KMS-11 (cell line): ENCODE measurements at regions not wholly inside any gene's neighbourhood (a gene's known extent, or its start where the extent isn't known, plus 50 kb on each side); places are given as distances from the start of the nearest gene placed in this dataset.
A peak's percentile ranks its signal among the peaks of the same experiment; 100 is the strongest.

Source experiments
- H2AFZ ChIP-seq: fragments of 200-600 bp; sonication (generic); 2 replicates; pipeline ENCODE4 v1.6.1; 2016; ENCODE audit warnings: antibody characterized with exemption, mixed run types, low read depth
- H3K27ac ChIP-seq: fragments of 200-600 bp; sonication (generic); 2 replicates; pipeline ENCODE4 v1.6.1; 2016; ENCODE audit warnings: mild to moderate bottlenecking, mixed run types
- H3K27me3 ChIP-seq: fragments of 200-600 bp; sonication (generic); 2 replicates; pipeline ENCODE4 v1.6.1; 2017; ENCODE audit warnings: mild to moderate bottlenecking, low read depth, mixed run types, moderate library complexity; ENCODE audit not compliant: insufficient read depth
- H3K36me3 ChIP-seq: fragments of 200-600 bp; sonication (generic); 2 replicates; pipeline ENCODE4 v1.6.1; 2017; ENCODE audit warnings: mild to moderate bottlenecking, mixed run types; ENCODE audit not compliant: insufficient read depth
- H3K4me1 ChIP-seq: fragments of 200-600 bp; sonication (generic); 2 replicates; pipeline ENCODE4 v1.6.1; 2016; ENCODE audit warnings: mild to moderate bottlenecking, low read depth, mixed run types; ENCODE audit not compliant: poor library complexity, severe bottlenecking
- H3K4me2 ChIP-seq: fragments of 200-600 bp; sonication (generic); 2 replicates; pipeline ENCODE4 v1.7.0; 2016; ENCODE audit warnings: mild to moderate bottlenecking, mixed run types
- H3K4me3 ChIP-seq: fragments of 200-600 bp; sonication (generic); IDR thresholded peaks from 2 replicates; pipeline ENCODE4 v1.6.1; 2017; ENCODE audit warnings: low read depth, low read length, mixed read lengths; ENCODE audit not compliant: insufficient read depth
- H3K79me2 ChIP-seq: fragments of 200-600 bp; sonication (generic); 2 replicates; pipeline ENCODE4 v1.6.1; 2016; ENCODE audit warnings: low read depth, mixed run types; ENCODE audit not compliant: insufficient read depth
- H3K9ac ChIP-seq: fragments of 200-600 bp; sonication (generic); 2 replicates; pipeline ENCODE4 v1.6.1; 2016; ENCODE audit warnings: mild to moderate bottlenecking, mixed run types
- H4K20me1 ChIP-seq: fragments of 200-600 bp; sonication (generic); 2 replicates; pipeline ENCODE4 v1.6.1; 2016; ENCODE audit warnings: mild to moderate bottlenecking, mixed run types; ENCODE audit not compliant: insufficient read depth
- TF ChIP-seq, protein P1 (sequence below): fragments of 200-600 bp; sonication (generic); conservative IDR thresholded peaks from 2 replicates; pipeline ENCODE4 v1.6.1; 2017; ENCODE audit warnings: low read depth, mild to moderate bottlenecking, antibody characterized with exemption, low read length, moderate library complexity, mixed read lengths

- TF ChIP-seq, protein P1, sequence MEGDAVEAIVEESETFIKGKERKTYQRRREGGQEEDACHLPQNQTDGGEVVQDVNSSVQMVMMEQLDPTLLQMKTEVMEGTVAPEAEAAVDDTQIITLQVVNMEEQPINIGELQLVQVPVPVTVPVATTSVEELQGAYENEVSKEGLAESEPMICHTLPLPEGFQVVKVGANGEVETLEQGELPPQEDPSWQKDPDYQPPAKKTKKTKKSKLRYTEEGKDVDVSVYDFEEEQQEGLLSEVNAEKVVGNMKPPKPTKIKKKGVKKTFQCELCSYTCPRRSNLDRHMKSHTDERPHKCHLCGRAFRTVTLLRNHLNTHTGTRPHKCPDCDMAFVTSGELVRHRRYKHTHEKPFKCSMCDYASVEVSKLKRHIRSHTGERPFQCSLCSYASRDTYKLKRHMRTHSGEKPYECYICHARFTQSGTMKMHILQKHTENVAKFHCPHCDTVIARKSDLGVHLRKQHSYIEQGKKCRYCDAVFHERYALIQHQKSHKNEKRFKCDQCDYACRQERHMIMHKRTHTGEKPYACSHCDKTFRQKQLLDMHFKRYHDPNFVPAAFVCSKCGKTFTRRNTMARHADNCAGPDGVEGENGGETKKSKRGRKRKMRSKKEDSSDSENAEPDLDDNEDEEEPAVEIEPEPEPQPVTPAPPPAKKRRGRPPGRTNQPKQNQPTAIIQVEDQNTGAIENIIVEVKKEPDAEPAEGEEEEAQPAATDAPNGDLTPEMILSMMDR: no peak
- Histone ChIP-seq H4K20me1 (no peaks in the 10 kb centered on the region), H3K36me3 (no peaks in the 10 kb centered on the region), H3K27me3 (no peaks in the 10 kb centered on the region), H3K79me2 (no peaks in the 10 kb centered on the region), H3K4me3 (no peak overlapping the region), H2AFZ (no peak overlapping the region), H3K4me2 (peak overlapping the region; percentile 47; the same call in 1 of the 2 replicates), H3K4me1 (peaks cover 39% of the 10 kb centered on the region), H3K9ac (no peak overlapping the region), H3K27ac (peak overlapping the region; percentile 36; the same call in 1 of the 2 replicates)
These were observed 118.6 kb upstream of the CPEB2 start for GRCh38 chr4:14883661-14884060.

GRCh38 chr4:14887842-14888433, 114.3 kb upstream of the CPEB2 start:
- Histone ChIP-seq H3K4me1 (peaks cover 11% of the 10 kb centered on the region), H3K9ac (no peak overlapping the region), H3K27ac (no peak overlapping the region), H3K4me2 (no peak overlapping the region), H4K20me1 (no peaks in the 10 kb centered on the region), H3K4me3 (no peak overlapping the region), H3K27me3 (no peaks in the 10 kb centered on the region), H2AFZ (no peak overlapping the region), H3K79me2 (no peaks in the 10 kb centered on the region), H3K36me3 (no peaks in the 10 kb centered on the region)
- TF ChIP-seq, protein P1: no peak

DNA sequence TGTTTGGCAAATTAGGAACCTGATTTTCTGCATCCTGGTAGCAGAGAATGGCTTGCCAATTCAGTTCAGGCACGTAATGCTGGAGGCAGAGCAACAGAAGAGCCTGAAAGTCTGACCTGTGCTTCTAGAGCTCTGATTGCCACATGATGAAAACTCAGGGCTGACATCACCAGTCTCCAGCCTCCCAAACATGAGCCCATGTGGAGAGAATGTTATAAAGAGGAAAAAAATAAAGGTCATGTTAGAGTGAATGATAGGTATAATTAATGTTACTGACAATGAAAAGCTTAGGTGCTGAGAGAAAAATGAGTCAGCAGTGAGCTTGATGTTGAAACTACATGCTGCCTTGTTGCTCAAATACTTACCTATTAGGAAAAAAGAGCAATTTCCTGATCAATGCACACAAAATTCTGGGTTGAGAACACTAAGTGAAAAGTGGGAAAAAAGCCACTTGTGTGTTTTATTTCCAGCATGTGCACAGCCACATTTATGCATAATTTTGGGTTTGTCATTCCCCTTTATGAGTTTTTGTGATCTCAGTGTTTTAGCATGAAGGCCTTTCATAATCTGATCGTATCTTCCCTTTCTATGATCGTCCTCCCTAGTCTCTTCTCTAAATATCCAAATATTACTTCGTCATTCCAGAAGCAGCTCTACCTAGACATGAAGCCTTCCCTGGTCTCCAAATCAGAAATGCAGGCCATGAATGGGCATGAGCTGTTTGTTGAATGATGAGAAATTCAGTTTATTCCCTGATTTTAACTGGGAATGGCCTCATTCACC, 113.3 kb upstream of the CPEB2 start:
- Histone ChIP-seq H3K27ac (no peak overlapping the region), H3K9ac (no peak overlapping the region), H3K4me1 (peaks cover under 1% of the 10 kb centered on the region), H3K27me3 (no peaks in the 10 kb centered on the region), H4K20me1 (no peaks in the 10 kb centered on the region), H2AFZ (no peak overlapping the region), H3K79me2 (no peaks in the 10 kb centered on the region), H3K36me3 (no peaks in the 10 kb centered on the region), H3K4me2 (no peak overlapping the region), H3K4me3 (no peak overlapping the region)
- TF ChIP-seq, protein P1: no peak

DNA sequence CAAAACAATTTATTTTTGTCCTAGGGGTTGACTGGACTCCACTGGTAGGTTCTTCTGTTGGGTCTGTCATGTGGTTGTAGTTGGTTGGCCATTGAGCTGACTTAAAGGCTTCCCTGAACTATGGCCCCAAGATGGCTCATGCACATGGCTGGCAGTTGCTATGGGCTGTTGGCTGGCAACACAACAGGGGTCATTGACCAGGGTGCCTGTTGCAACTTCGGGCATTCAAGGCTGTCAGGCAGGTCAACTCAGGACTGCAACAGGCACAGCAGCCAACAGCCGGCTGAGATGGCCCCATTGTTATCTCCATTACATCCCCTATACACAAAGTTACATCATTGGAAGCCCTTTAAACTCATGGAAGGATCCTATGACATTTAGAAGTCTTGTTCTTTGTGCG, 109.7 kb upstream of the CPEB2 start:
- Histone ChIP-seq H3K4me1 (no peaks in the 10 kb centered on the region), H3K27ac (no peak overlapping the region), H3K4me3 (no peak overlapping the region), H3K36me3 (no peaks in the 10 kb centered on the region), H3K4me2 (no peak overlapping the region), H4K20me1 (no peaks in the 10 kb centered on the region), H3K27me3 (no peaks in the 10 kb centered on the region), H3K9ac (no peak overlapping the region), H2AFZ (no peak overlapping the region), H3K79me2 (no peaks in the 10 kb centered on the region)
- TF ChIP-seq, protein P1: no peak
